ENCODE measurements at regions not wholly inside any gene's neighbourhood (a gene's known extent, or its start where the extent isn't known, plus 50 kb on each side); places are given as distances from the start of the nearest gene placed in this dataset.

- WGBS, 2 donors, result 46 to 51% methylated on average over 2 of the region's 2 CpGs
- TF ChIP-seq CTCF (IDR thresholded peaks at IDR 0.05), result no peak
- TF ChIP-seq POLR2A (IDR thresholded peaks at IDR 0.05), result no peak
- DNase-seq (ENCODE audit: low spot score in 2 of 2), result no peak
- intact Hi-C loops (cut with DNase I; ENCODE audit: low total_unique reads), result no loop called here
- no peak overlapping the region for H3K4me3 ChIP-seq (ENCODE audit: low read depth, poor library complexity, severe bottlenecking)
These were observed 90.5 kb upstream of the ARHGAP32 start for GRCh38 chr11:129282634-129283033.

- WGBS, 2 donors, result 93% methylated on average over 11 of the region's 11 CpGs
- DNase-seq (ENCODE audit: low spot score in 2 of 2), result no peak
- H3K4me3 ChIP-seq (ENCODE audit: low read depth, poor library complexity, severe bottlenecking), result no peak overlapping the region
- intact Hi-C loops (cut with DNase I; ENCODE audit: low total_unique reads), result no loop called here
- no peak for TF ChIP-seq CTCF (IDR thresholded peaks at IDR 0.05)
- TF ChIP-seq POLR2A (IDR thresholded peaks at IDR 0.05), result no peak
These were observed 89.6 kb upstream of the ARHGAP32 start for GRCh38 chr11:129281471-129282415.

GRCh38 chr11:129280027-129280811 lies 88.1 kb upstream of the ARHGAP32 start:
- intact Hi-C loops (cut with DNase I; ENCODE audit: low total_unique reads), result no loop called here
- WGBS, 2 donors, result 39 to 45% methylated on average over 16 of the region's 16 CpGs
- TF ChIP-seq CTCF (IDR thresholded peaks at IDR 0.05) (no peak), POLR2A (IDR thresholded peaks at IDR 0.05) (no peak)
- H3K4me3 ChIP-seq (ENCODE audit: low read depth, poor library complexity, severe bottlenecking), result peak overlapping the region; percentile 25
- no peak for DNase-seq (ENCODE audit: low spot score in 2 of 2)

- TF ChIP-seq POLR2A (IDR thresholded peaks at IDR 0.05) (no peak), CTCF (IDR thresholded peaks at IDR 0.05) (no peak)
- peak; percentile 38 to 91 for DNase-seq (ENCODE audit: low spot score in 2 of 2)
- intact Hi-C loops (cut with DNase I; ENCODE audit: low total_unique reads), result no loop called here
- H3K4me3 ChIP-seq (ENCODE audit: low read depth, poor library complexity, severe bottlenecking), result peak overlapping the region; percentile 25
- WGBS, 2 donors, result 1% methylated on average over 59 to 60 of the region's 103 CpGs
These were observed 87.4 kb upstream of the ARHGAP32 start for GRCh38 chr11:129279326-129280026.

GRCh38 chr11:129278586-129279319 lies 86.6 kb upstream of the ARHGAP32 start:
- TF ChIP-seq POLR2A (IDR thresholded peaks at IDR 0.05) (no peak), CTCF (IDR thresholded peaks at IDR 0.05) (no peak)
- no peak for DNase-seq (ENCODE audit: low spot score in 2 of 2)
- H3K4me3 ChIP-seq (ENCODE audit: low read depth, poor library complexity, severe bottlenecking), result peak overlapping the region; percentile 40
- WGBS, 2 donors, result 1% methylated on average over 17 to 38 of the region's 109 CpGs
- intact Hi-C loops (cut with DNase I; ENCODE audit: low total_unique reads), result no loop called here

All from lower leg skin (tissue), 4 donors.